ENCODE measurements at regions not wholly inside any gene's neighbourhood (a gene's known extent, or its start where the extent isn't known, plus 50 kb on each side); places are given as distances from the start of the nearest gene placed in this dataset.

GRCh38 chr4:71259280-71259679 is 79.5 kb upstream of the SLC4A4 start:
- Histone ChIP-seq H2AFZ (ENCODE audit: low read depth, low read length) (no peak overlapping the region), H3K27ac (ENCODE audit: low read length) (no peak overlapping the region)

GRCh38 chr4:71259911-71260331 is 78.9 kb upstream of the SLC4A4 start:
- Histone ChIP-seq H3K9ac (ENCODE audit: low read length) (no peak overlapping the region), H3K4me3 (ENCODE audit: low read length) (no peak overlapping the region), H3K79me2 (replicated peaks; ENCODE audit: insufficient read depth, low read length) (no peaks in the 10 kb centered on the region), H3K9me3 (ENCODE audit: low read length) (no peaks in the 10 kb centered on the region), H3K36me3 (ENCODE audit: insufficient read depth, low read length) (no peaks in the 10 kb centered on the region), H3K4me2 (ENCODE audit: low read length) (no peak overlapping the region), H3F3A (ENCODE audit: insufficient read depth, low read length, poor library complexity, severe bottlenecking) (no peaks in the 10 kb centered on the region), H3K27ac (ENCODE audit: low read length) (no peak overlapping the region), H4K20me1 (ENCODE audit: insufficient read depth) (no peaks in the 10 kb centered on the region), H2AFZ (ENCODE audit: low read depth, low read length) (no peak overlapping the region), H3K27me3 (ENCODE audit: insufficient read depth, low read depth, low read length) (no peaks in the 10 kb centered on the region), H3K9me2 (ENCODE audit: insufficient read depth, low read length) (no peaks in the 10 kb centered on the region)
- no peak for TF ChIP-seq EP300 (conservative IDR thresholded peaks at IDR 0.05; ENCODE audit: poor library complexity, severe bottlenecking)
- no peak for TF ChIP-seq TAF1 (IDR thresholded peaks at IDR 0.05; ENCODE audit: low read depth)
- TF ChIP-seq EZH2 (IDR thresholded peaks at IDR 0.05; ENCODE audit: borderline replicate concordance, insufficient read depth, low read length, poor library complexity, severe bottlenecking), result no peak
- no peak for TF ChIP-seq REST (IDR thresholded peaks at IDR 0.05; ENCODE audit: borderline replicate concordance)
- no peak for TF ChIP-seq POLR2AphosphoS5 (IDR thresholded peaks at IDR 0.05)
- TF ChIP-seq CTCF (IDR thresholded peaks at IDR 0.05; ENCODE audit: poor library complexity, severe bottlenecking), result no peak
- no peak for TF ChIP-seq MXI1 (conservative IDR thresholded peaks at IDR 0.05; ENCODE audit: poor library complexity, severe bottlenecking)

More at GRCh38 chr4:71259280-71259679, 79.5 kb upstream of the SLC4A4 start:
- Histone ChIP-seq H3K9me2 (ENCODE audit: insufficient read depth, low read length) (no peaks in the 10 kb centered on the region), H3K4me3 (ENCODE audit: low read length) (no peak overlapping the region), H3K9ac (ENCODE audit: low read length) (no peak overlapping the region), H3F3A (ENCODE audit: insufficient read depth, low read length, poor library complexity, severe bottlenecking) (no peaks in the 10 kb centered on the region), H3K36me3 (ENCODE audit: insufficient read depth, low read length) (no peaks in the 10 kb centered on the region), H3K9me3 (ENCODE audit: low read length) (no peaks in the 10 kb centered on the region), H3K27me3 (ENCODE audit: insufficient read depth, low read depth, low read length) (no peaks in the 10 kb centered on the region), H4K20me1 (ENCODE audit: insufficient read depth) (no peaks in the 10 kb centered on the region), H3K79me2 (replicated peaks; ENCODE audit: insufficient read depth, low read length) (no peaks in the 10 kb centered on the region), H3K4me2 (ENCODE audit: low read length) (no peak overlapping the region)
- TF ChIP-seq RAD21 (conservative IDR thresholded peaks at IDR 0.05) (no peak), CTCF (IDR thresholded peaks at IDR 0.05; ENCODE audit: poor library complexity, severe bottlenecking) (no peak), REST (IDR thresholded peaks at IDR 0.05; ENCODE audit: borderline replicate concordance) (no peak), EP300 (conservative IDR thresholded peaks at IDR 0.05; ENCODE audit: poor library complexity, severe bottlenecking) (no peak), POLR2AphosphoS5 (IDR thresholded peaks at IDR 0.05) (no peak), EZH2 (IDR thresholded peaks at IDR 0.05; ENCODE audit: borderline replicate concordance, insufficient read depth, low read length, poor library complexity, severe bottlenecking) (no peak), MXI1 (conservative IDR thresholded peaks at IDR 0.05; ENCODE audit: poor library complexity, severe bottlenecking) (no peak), TAF1 (IDR thresholded peaks at IDR 0.05; ENCODE audit: low read depth) (no peak), SMC3 (conservative IDR thresholded peaks at IDR 0.05; ENCODE audit: poor library complexity) (no peak)

All from neural cell (in vitro differentiated cells).